OCI-LY1 (cell line): ENCODE measurements at regions not wholly inside any gene's neighbourhood (a gene's known extent, or its start where the extent isn't known, plus 50 kb on each side); places are given as distances from the start of the nearest gene placed in this dataset.
"Not testable (repeated sequence)": the region's sequence is repeated elsewhere in the genome, so short reads cannot be mapped to it uniquely, and the experiment has no call there.

ENCODE experiments used
- EZH2 ChIP-seq: fragments of 200-600 bp; sonication (generic), shearing (Covaris generic); IDR thresholded peaks from 2 replicates; pipeline ENCODE4 v1.8.0; 2017; ENCODE audit warnings: borderline replicate concordance, mixed run types, mild to moderate bottlenecking, antibody characterized with exemption, low read length, moderate library complexity, mixed read lengths
- TF ChIP-seq, protein P1 (sequence below): fragments of 200-600 bp; sonication (generic), shearing (Covaris generic); IDR thresholded peaks from 2 replicates; pipeline ENCODE4 v1.5.1; 2017; ENCODE audit warnings: mild to moderate bottlenecking, antibody characterized with exemption, low read length, moderate library complexity, mixed read lengths

GRCh38 chr3:194067327-194067726 is 68.6 kb upstream of the HES1 start:
- TF ChIP-seq, protein P1, sequence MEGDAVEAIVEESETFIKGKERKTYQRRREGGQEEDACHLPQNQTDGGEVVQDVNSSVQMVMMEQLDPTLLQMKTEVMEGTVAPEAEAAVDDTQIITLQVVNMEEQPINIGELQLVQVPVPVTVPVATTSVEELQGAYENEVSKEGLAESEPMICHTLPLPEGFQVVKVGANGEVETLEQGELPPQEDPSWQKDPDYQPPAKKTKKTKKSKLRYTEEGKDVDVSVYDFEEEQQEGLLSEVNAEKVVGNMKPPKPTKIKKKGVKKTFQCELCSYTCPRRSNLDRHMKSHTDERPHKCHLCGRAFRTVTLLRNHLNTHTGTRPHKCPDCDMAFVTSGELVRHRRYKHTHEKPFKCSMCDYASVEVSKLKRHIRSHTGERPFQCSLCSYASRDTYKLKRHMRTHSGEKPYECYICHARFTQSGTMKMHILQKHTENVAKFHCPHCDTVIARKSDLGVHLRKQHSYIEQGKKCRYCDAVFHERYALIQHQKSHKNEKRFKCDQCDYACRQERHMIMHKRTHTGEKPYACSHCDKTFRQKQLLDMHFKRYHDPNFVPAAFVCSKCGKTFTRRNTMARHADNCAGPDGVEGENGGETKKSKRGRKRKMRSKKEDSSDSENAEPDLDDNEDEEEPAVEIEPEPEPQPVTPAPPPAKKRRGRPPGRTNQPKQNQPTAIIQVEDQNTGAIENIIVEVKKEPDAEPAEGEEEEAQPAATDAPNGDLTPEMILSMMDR, result not testable (repeated sequence)
- TF ChIP-seq EZH2, result not testable (repeated sequence)
